ENCODE measurements at regions not wholly inside any gene's neighbourhood (a gene's known extent, or its start where the extent isn't known, plus 50 kb on each side); places are given as distances from the start of the nearest gene placed in this dataset.

DNA sequence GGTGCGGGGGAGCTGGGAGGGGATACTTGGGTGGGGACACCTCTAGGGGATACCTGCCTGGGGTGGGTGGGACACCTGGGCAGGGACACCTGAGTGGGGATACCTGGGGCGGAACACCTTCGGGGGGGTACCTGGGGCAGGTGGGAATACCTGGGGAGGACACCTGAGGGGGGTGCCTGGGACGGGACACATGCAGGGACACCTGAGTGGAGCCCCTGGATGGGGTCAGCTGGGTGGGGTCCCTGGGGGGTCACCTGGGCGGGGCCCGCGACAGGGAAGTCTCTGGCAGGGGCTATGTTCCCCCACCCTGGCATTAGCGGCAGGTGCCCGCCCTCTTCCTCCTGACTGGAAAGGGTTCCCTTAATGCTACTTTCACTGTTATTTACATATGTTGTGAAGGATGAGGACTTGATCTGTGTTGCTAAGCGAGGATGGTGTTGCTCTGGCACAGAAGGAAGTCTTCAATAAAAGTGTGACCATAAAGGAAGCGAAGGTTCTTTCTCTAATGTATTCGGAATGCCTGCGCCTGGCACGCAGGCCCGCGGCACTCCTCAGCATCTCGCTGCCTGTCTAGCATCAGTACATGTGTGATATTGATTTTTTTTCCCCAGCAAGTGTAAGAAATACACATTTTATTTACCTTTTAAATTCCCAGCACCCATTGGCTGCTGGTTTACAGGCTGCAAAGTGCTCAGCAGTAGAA lies 801.7 kb downstream of the BRD1 start:
- Histone ChIP-seq H3K36me3 (no peaks in the 10 kb centered on the region), H3K4me3 (no peak overlapping the region), H3K27ac (no peak overlapping the region), H3K4me1 (no peaks in the 10 kb centered on the region), H3K9me3 (no peaks in the 10 kb centered on the region), H3K27me3 (peaks cover 0 to 24% of the 10 kb centered on the region in 2 donors)
- intact Hi-C loops (cut with DNase I), result no loop called here
- DNase-seq (peak in 1 of 4 donors; percentile 65), ATAC-seq (no peak)
- no peak for TF ChIP-seq CTCF (IDR thresholded peaks at IDR 0.05)

- H3K36me3 ChIP-seq, result no peaks in the 10 kb centered on the region
- no peak overlapping the region for H3K4me3 ChIP-seq
- ATAC-seq (no peak), DNase-seq (peak in 1 of 4 donors; percentile 55)
- no peak overlapping the region for H3K27ac ChIP-seq
- intact Hi-C loops (cut with DNase I), result no loop called here
- H3K27me3 ChIP-seq, result peaks cover 0 to 24% of the 10 kb centered on the region in 2 donors
- no peaks in the 10 kb centered on the region for H3K4me1 ChIP-seq
- no peaks in the 10 kb centered on the region for H3K9me3 ChIP-seq
- TF ChIP-seq CTCF (IDR thresholded peaks at IDR 0.05), result no peak
Measured at GRCh38 chr22:49024775-49025440, 802.8 kb downstream of the BRD1 start.

GRCh38 chr22:49023879-49024774 lies 803.5 kb downstream of the BRD1 start:
- TF ChIP-seq CTCF (IDR thresholded peaks at IDR 0.05), result no peak
- ATAC-seq, result no peak
- H3K36me3 ChIP-seq, result no peaks in the 10 kb centered on the region
- H3K4me1 ChIP-seq, result no peaks in the 10 kb centered on the region
- peaks cover 0 to 24% of the 10 kb centered on the region in 2 donors for H3K27me3 ChIP-seq
- H3K9me3 ChIP-seq, result no peaks in the 10 kb centered on the region
- DNase-seq, result peak in 1 of 4 donors; percentile 69
- H3K4me3 ChIP-seq, result no peak overlapping the region
- intact Hi-C loops (cut with DNase I), result no loop called here
- H3K27ac ChIP-seq, result no peak overlapping the region

- ATAC-seq, result no peak
- DNase-seq, result peak in 2 of 4 donors; percentile 26 to 72
- no peak for TF ChIP-seq CTCF (IDR thresholded peaks at IDR 0.05)
- H3K27ac ChIP-seq, result no peak overlapping the region
- intact Hi-C loops (cut with DNase I), result no loop called here
- no peaks in the 10 kb centered on the region for H3K36me3 ChIP-seq
- peaks cover 0 to 24% of the 10 kb centered on the region in 2 donors for H3K27me3 ChIP-seq
- H3K4me1 ChIP-seq, result peaks cover 0 to 2% of the 10 kb centered on the region in 2 donors
- H3K9me3 ChIP-seq, result no peaks in the 10 kb centered on the region
- no peak overlapping the region for H3K4me3 ChIP-seq
Measured at GRCh38 chr22:49023161-49023878, 804.4 kb downstream of the BRD1 start.

All from left lung (tissue), 4 donors.